SIG-M5 (cell line): ENCODE measurements at regions not wholly inside any gene's neighbourhood (a gene's known extent, or its start where the extent isn't known, plus 50 kb on each side); places are given as distances from the start of the nearest gene placed in this dataset.

Source experiments
- DNase-seq: peaks from one replicate; lab custom pipeline; 2025; lab: John Stamatoyannopoulos, UW

DNA sequence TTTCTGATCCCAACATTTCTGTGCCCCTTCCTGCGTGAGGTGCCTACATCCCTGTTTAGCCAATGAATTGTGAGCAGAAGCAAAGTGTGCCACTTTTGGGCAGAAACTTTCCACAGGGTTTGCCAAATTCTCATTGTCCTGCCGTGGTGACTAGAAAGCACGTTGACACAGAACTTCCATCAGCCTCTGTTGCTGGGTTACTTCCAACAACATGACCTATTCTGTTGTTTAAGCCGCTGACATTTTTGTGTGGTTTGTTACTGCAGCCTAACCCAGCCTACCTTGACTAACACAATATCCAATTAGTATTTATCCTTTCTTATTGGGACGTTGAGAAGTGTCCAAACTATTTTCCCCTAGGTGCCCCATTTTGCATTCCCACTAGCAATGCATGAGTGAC lies 136.8 kb downstream of the URB2 start:
- no peak for DNase-seq

- DNase-seq, result no peak
Measured at GRCh38 chr1:229768232-229768631, 142.2 kb downstream of the URB2 start.

DNA sequence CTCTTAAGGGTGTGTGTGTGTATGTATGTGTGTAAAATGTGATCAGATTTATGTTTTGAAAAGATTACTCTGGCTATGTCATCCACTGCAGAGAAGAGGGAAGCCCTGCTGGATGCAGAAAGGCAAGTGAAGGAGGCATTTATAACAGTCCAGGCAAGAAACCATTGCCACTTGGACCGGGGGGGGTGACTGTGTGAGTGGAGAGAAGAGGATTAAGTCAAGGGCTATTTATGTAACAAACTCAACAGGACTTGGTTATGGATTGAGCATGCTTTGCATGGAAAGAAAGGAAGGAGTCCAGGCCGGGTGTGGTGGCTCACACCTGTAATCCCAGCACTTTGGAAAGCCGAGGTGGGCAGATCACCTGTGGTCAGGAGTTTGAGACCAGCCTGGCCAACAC lies 143.0 kb downstream of the URB2 start:
- DNase-seq, result no peak

- DNase-seq, result no peak
Measured at GRCh38 chr1:229769809-229770208, 143.8 kb downstream of the URB2 start.

DNA sequence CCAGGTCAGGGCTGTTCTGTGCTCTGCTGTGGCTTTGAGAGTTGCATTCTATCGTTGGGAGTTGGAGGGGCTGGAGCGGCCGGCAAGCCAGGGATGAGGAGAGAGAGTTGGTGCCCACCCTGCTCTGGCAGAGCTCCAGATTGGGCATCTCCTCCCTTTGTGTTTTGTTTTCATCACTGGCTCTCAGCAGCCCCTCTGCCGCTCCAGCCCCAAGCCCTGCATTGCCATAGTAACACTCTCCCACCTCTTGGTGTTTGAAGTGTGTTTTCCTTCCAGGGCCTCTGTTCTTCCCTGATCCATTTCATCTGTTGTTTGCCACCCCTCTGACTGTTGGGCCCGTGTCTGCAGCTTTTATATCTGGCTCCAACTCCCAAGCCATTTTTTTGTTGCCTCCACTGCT lies 152.7 kb downstream of the URB2 start:
- no peak for DNase-seq

DNA sequence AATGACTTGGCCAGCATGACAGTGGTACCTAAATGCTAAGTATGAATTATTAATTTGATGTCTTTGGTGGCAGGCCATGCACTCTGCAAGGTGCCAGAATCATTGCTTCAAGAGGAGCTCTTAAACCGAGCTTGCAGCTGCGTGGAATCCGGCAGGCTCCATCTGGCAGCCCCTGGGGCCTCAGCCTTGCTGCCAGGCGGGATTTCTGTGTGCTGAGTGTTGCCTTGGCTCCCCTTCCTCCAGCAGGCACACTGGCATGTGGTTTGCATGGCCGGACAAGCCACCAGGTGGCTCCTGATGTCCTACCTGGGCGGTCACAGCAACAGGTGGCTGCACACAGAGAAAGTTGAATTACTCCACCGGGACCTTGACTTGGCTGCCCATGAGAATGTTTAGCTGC lies 155.4 kb downstream of the URB2 start:
- no peak for DNase-seq

- no peak for DNase-seq
Measured at GRCh38 chr1:229782469-229782868, 156.4 kb downstream of the URB2 start.

DNA sequence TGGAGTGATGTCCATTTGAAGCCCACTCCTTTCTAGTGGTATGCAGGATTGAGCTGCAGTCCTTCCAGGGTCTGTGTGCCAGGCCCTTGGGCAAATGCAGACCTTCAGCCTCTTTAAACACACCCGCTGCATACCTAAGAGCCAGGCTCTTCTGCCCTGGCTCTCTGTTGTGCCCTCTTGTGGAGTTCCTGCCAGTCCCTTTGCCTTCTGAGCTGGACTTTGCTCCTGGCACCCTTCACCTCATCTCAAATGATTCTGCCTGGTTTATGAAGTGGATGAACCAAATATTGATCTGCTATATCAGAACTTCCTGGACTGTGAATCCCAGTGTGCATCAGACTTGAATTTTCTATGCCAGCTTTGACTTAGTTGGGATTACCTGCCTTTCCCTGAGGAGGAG lies 158.8 kb downstream of the URB2 start:
- DNase-seq, result no peak

DNA sequence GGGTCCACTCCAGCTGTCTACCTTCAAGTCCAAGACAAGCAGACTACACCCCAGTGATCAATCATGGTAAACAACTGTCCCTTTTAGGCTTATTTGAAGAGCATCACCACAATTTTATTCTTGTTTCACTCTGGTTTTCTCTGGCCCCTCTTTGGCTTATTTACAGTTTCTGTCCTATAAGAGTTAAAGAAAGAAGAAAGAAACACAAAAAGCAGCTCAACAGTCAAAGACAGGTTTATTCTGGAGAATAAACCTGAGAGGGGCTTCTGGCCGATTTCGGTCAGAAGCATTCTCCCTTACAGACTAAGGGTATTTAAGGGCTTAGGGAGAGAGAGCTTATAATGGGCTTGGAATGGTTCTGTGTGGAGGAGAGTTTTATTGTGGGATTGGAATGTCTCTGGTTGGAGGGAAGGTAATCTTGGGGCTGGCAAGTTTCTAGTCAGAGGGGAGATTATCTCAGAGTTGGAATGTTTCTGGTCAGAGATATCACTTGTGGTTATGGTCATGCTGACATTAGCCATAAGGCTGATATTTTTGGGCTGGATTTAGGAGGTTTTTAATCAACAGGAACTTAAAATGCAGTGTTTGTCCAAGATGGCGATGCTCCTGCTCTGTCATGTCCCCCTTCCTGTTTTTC lies 161.0 kb downstream of the URB2 start:
- no peak for DNase-seq

GRCh38 chr1:229788004-229788403 lies 162.0 kb downstream of the URB2 start:
- no peak for DNase-seq

GRCh38 chr1:229792012-229792975 lies 166.2 kb downstream of the URB2 start:
- DNase-seq, result no peak

DNA sequence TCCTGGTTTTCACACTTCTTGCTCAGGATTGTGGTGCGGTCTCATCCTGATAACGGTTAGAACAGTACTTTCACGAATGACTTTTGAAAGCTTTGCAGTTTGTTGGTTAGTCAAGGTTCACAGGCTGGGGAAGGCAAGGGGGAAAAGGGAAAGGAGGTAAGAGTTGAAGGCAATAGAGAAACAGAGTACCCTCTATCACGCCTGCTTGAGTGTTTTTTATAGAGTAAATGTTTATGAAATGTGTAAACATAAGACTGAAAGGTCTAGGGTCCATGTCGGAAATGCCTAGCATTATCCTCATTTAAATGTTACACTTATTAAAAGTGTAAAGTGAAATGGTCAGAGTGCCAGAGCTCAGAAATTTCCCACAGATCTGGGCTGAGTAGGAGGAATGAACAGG lies 167.4 kb downstream of the URB2 start:
- no peak for DNase-seq

DNA sequence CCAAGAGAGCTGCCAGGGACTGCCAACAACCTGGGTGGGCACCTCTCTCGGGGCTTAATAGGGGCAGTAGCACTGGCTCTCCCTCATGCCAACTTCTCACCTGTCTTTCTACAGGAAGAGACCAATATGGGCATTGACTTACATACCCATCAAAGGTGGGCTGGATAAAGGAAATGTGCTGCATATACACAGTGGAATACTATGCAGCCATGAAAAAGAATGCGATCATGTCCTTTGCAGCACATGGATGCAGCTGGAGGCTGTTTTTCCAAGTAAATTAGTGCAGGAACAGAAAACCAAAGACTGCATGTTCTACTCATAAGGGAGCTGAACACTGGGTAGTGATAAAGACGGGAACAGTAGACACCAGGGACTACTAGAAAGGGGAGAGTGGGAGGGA lies 172.5 kb downstream of the URB2 start:
- no peak for DNase-seq

DNA sequence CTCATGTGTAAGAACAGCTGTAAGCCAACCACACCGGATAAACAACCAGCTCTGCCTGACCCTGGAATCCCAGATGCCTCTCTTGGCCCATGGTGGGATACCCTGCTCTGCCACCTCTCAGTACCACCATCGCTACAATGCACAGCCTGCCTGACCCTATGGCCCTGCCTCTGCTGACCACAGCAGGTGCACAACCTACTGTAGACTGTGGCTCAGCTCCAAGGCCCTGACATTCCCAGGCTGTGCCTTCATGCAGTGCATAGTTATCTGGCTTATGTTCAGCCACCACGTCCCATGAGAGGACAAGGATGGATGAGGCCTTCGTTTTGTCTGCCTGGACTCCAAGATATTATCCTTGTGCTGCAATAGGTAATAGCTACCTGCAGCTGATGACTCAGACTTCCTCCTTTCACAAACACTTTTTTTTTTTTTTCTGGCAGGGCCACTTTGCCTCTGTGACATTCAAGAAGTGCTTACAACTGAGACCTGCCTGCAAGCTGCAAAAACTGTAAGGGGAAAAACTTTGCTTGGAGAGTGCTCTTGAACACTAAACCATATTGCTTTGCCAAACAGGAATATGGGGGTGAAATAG lies 177.7 kb downstream of the URB2 start:
- DNase-seq, result no peak

DNA sequence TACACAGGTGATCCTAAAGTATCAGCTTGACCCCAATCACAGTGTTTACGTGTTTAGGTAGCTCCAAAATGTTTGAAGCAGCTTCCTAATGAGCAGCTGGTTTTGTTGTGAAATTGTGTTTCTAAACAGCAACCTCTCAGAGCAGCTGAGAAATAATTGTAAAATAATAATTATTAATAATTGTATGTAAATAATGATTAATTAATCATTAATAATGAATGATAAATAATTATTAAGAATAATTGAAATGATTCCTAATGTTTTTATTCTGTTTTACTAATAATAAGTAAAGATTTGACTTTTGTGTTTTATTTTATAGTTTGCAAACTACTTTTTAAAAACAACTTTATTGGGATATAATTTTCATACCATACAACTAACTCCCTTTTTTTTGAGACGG lies 182.2 kb downstream of the URB2 start:
- DNase-seq, result no peak

- DNase-seq, result no peak
Measured at GRCh38 chr1:229810140-229810539, 184.1 kb downstream of the URB2 start.

GRCh38 chr1:229810961-229811360 lies 184.9 kb downstream of the URB2 start:
- DNase-seq, result no peak

- DNase-seq, result no peak
Measured at GRCh38 chr1:229812148-229812547, 186.1 kb downstream of the URB2 start.

GRCh38 chr1:229812693-229813092 lies 186.6 kb downstream of the URB2 start:
- DNase-seq, result no peak

- no peak for DNase-seq
Measured at GRCh38 chr1:229815076-229815475, 189.0 kb downstream of the URB2 start.

DNA sequence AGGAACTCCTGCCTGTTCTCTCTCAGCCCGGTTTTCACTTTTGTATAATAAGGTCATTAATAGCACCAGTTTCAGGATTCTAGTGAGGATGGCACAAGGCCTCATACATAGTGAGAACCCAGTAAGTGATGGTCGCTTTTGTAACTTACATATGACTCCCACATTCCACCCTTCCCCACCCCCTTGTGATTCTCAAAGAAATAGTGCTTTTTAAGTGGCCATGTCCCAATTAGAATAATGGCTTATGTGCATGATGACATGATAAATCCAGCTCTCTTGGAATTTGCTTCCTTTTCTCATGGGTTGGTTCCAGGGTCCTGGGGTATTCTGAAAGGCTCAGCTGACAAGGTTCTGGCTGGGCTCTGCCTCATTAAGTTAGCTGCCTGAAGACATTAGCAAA lies 189.9 kb downstream of the URB2 start:
- no peak for DNase-seq

GRCh38 chr1:229817936-229818335 lies 191.9 kb downstream of the URB2 start:
- DNase-seq, result no peak

- DNase-seq, result no peak
Measured at GRCh38 chr1:229819091-229819490, 193.0 kb downstream of the URB2 start.
